ENCODE measurements at regions not wholly inside any gene's neighbourhood (a gene's known extent, or its start where the extent isn't known, plus 50 kb on each side); places are given as distances from the start of the nearest gene placed in this dataset.

- TF ChIP-seq, protein P1, sequence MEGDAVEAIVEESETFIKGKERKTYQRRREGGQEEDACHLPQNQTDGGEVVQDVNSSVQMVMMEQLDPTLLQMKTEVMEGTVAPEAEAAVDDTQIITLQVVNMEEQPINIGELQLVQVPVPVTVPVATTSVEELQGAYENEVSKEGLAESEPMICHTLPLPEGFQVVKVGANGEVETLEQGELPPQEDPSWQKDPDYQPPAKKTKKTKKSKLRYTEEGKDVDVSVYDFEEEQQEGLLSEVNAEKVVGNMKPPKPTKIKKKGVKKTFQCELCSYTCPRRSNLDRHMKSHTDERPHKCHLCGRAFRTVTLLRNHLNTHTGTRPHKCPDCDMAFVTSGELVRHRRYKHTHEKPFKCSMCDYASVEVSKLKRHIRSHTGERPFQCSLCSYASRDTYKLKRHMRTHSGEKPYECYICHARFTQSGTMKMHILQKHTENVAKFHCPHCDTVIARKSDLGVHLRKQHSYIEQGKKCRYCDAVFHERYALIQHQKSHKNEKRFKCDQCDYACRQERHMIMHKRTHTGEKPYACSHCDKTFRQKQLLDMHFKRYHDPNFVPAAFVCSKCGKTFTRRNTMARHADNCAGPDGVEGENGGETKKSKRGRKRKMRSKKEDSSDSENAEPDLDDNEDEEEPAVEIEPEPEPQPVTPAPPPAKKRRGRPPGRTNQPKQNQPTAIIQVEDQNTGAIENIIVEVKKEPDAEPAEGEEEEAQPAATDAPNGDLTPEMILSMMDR (IDR thresholded peaks at IDR 0.05; ENCODE audit: insufficient read depth, low read depth, low read length, missing control alignments): no peak
- DNase-seq (ENCODE audit: low read depth): no peak
- no peak overlapping the region for H3K4me3 ChIP-seq (ENCODE audit: low read depth, low read length)
Measured at GRCh38 chr22:44369916-44370801, 57.4 kb upstream of the SHISAL1 start.

GRCh38 chr22:44369293-44369661, 56.5 kb upstream of the SHISAL1 start:
- DNase-seq (ENCODE audit: low read depth): no peak
- TF ChIP-seq, protein P1 (IDR thresholded peaks at IDR 0.05; ENCODE audit: insufficient read depth, low read depth, low read length, missing control alignments): no peak
- H3K4me3 ChIP-seq (ENCODE audit: low read depth, low read length): no peak overlapping the region

- TF ChIP-seq, protein P1 (IDR thresholded peaks at IDR 0.05; ENCODE audit: insufficient read depth, low read depth, low read length, missing control alignments): no peak
- no peak for DNase-seq (ENCODE audit: low read depth)
- no peak overlapping the region for H3K4me3 ChIP-seq (ENCODE audit: low read depth, low read length)
Measured at GRCh38 chr22:44368611-44369292, 56.0 kb upstream of the SHISAL1 start.

DNA sequence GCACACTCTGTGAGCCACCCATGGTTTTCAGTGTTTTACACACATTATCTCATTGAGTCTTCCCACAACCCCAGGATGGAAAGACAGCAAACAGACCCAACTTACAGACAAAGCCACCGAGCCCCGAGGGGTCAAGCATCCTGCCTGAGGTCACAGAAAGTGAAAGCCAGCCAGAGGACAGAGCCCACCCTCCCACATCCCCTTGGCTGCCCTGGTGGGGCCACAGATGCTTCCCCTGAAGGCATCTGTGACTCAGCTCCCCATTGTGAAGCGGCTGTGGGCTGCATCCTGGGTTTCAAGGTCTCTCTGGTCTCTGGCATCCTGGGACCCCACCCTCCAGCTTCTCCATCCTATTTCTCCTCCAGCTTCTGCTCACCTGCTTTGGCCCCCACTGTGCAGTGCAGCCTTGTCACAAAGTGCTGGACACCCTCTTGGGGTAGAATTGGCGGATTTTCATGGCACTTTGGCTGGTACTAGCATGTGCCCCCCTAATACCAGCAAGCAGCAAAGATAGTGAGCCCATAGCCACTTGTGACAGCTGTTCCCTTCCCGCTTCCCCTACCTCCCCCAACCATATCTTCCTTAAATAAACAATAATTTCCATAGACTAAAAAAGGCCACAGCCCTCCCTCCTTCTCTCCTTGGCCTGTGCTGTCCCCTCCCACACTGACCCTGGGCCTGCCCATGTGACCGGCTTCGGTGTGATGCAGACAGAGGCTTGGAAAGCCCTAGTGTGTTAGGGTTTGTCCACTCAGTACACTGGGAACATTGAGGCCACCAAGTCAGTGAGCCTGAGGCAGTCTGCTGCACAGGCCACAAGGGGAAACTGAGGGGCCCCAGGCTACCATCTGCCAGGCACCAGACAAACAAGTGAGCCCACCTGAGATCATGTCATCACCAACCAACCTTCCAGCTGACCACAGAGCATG, 53.9 kb upstream of the SHISAL1 start:
- H3K4me3 ChIP-seq (ENCODE audit: low read depth, low read length): no peak overlapping the region
- TF ChIP-seq, protein P1 (IDR thresholded peaks at IDR 0.05; ENCODE audit: insufficient read depth, low read depth, low read length, missing control alignments): no peak

GRCh38 chr22:44365832-44366231, 53.1 kb upstream of the SHISAL1 start:
- H3K4me3 ChIP-seq (ENCODE audit: low read depth, low read length): no peak overlapping the region
- no peak for DNase-seq (ENCODE audit: low read depth)
- TF ChIP-seq, protein P1 (IDR thresholded peaks at IDR 0.05; ENCODE audit: insufficient read depth, low read depth, low read length, missing control alignments): no peak

More for the DNA sequence above, 53.9 kb upstream of the SHISAL1 start:
- no peak for DNase-seq (ENCODE audit: low read depth)

DNA sequence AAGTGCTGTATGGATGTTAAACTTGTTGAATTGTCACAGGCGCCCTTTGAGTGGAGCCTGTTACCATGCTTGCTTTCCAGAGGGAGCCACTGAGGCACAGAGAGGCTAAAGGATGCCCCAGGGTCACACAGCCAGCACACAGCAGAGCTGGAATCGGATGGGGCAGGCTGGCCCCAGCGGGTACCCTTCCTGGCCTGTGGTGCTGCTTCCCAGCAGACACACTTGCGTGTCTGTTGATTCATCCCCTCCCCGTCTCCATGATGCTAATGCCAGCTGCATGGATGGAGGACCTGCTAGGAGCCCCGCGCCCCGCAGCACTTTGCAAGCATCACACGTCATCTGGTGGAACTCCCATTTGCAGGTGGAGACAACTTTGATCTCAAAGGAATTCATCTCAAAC, 52.4 kb upstream of the SHISAL1 start:
- TF ChIP-seq, protein P1 (IDR thresholded peaks at IDR 0.05; ENCODE audit: insufficient read depth, low read depth, low read length, missing control alignments): no peak
- no peak overlapping the region for H3K4me3 ChIP-seq (ENCODE audit: low read depth, low read length)
- no peak for DNase-seq (ENCODE audit: low read depth)

All from GM12865 (cell line).